Right kidney (tissue), 1 donor: ENCODE measurements at regions not wholly inside any gene's neighbourhood (a gene's known extent, or its start where the extent isn't known, plus 50 kb on each side); places are given as distances from the start of the nearest gene placed in this dataset.
"Not testable (repeated sequence)": the region's sequence is repeated elsewhere in the genome, so short reads cannot be mapped to it uniquely, and the experiment has no call there.

ENCODE experiments used
- DNase-seq: peaks from one replicate; pipeline ENCODE4 v3.0.0-alpha.2; 2016

GRCh38 chr22:47325249-47325648 lies 562.8 kb downstream of the TBC1D22A start:
- DNase-seq = no peak

- DNase-seq = no peak
Measured at GRCh38 chr22:47324435-47324990, 562.1 kb downstream of the TBC1D22A start.

- DNase-seq = no peak
Measured at GRCh38 chr22:47323518-47323917, 561.1 kb downstream of the TBC1D22A start.

- no peak for DNase-seq
Measured at GRCh38 chr22:47322854-47323253, 560.4 kb downstream of the TBC1D22A start.

- DNase-seq = no peak
Measured at GRCh38 chr22:47320560-47320959, 558.1 kb downstream of the TBC1D22A start.

- DNase-seq = no peak
Measured at GRCh38 chr22:47318041-47318737, 555.7 kb downstream of the TBC1D22A start.

GRCh38 chr22:47315862-47316419 lies 553.5 kb downstream of the TBC1D22A start:
- no peak for DNase-seq

- DNase-seq = no peak
Measured at GRCh38 chr22:47310601-47311000, 548.2 kb downstream of the TBC1D22A start.

- DNase-seq = no peak
Measured at GRCh38 chr22:47309946-47310345, 547.5 kb downstream of the TBC1D22A start.

- no peak for DNase-seq
Measured at GRCh38 chr22:47309476-47309875, 547.0 kb downstream of the TBC1D22A start.

- no peak for DNase-seq
Measured at GRCh38 chr22:47308886-47309285, 546.4 kb downstream of the TBC1D22A start.

GRCh38 chr22:47307822-47308221 lies 545.4 kb downstream of the TBC1D22A start:
- no peak for DNase-seq

- DNase-seq = no peak
Measured at GRCh38 chr22:47307326-47307725, 544.9 kb downstream of the TBC1D22A start.

GRCh38 chr22:47304854-47305253 lies 542.4 kb downstream of the TBC1D22A start:
- no peak for DNase-seq

- no peak for DNase-seq
Measured at GRCh38 chr22:47304191-47304831, 541.9 kb downstream of the TBC1D22A start.

GRCh38 chr22:47303161-47303890 lies 540.9 kb downstream of the TBC1D22A start:
- no peak for DNase-seq

- DNase-seq = not testable (repeated sequence)
Measured at GRCh38 chr22:47302587-47302986, 540.1 kb downstream of the TBC1D22A start.

- DNase-seq = no peak
Measured at GRCh38 chr22:47301820-47302475, 539.5 kb downstream of the TBC1D22A start.

- no peak for DNase-seq
Measured at GRCh38 chr22:47300698-47301405, 538.4 kb downstream of the TBC1D22A start.

GRCh38 chr22:47299863-47300697 lies 537.6 kb downstream of the TBC1D22A start:
- no peak for DNase-seq
